Astrocyte (in vitro differentiated cells and primary cell): ENCODE measurements at regions not wholly inside any gene's neighbourhood (a gene's known extent, or its start where the extent isn't known, plus 50 kb on each side); places are given as distances from the start of the nearest gene placed in this dataset.

ENCODE experiments used
- EZH2 ChIP-seq: IDR thresholded peaks from 2 replicates; pipeline ENCODE4 v1.6.1; 2012; ENCODE audit warnings: mild to moderate bottlenecking, low read length, inconsistent platforms; ENCODE audit not compliant: insufficient read depth
- TF ChIP-seq, protein P1 (sequence below): IDR thresholded peaks from 2 replicates; pipeline ENCODE4 v1.5.1; 2011; ENCODE audit warnings: low read depth, mild to moderate bottlenecking, inconsistent platforms, low read length, moderate library complexity; ENCODE audit not compliant: insufficient read depth

DNA sequence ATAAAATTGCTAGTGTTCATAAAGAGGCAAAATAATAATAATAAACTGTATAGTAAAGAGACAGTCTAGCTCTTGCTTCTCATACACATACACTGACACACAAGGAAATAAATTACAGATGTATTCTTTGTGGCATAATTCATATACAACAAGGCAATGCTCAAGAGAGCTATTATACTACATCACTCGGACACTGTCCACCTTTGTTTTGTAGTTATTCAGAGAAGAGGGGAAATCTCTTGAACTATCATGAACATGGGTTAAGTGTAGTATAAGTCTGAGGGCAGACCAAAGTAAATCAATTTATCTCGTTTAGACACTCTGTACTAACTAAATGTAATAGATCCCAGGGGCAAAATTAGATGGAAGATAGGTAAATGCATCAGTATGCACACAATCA lies 72.7 kb upstream of the PHIP start:
- TF ChIP-seq, protein P1, sequence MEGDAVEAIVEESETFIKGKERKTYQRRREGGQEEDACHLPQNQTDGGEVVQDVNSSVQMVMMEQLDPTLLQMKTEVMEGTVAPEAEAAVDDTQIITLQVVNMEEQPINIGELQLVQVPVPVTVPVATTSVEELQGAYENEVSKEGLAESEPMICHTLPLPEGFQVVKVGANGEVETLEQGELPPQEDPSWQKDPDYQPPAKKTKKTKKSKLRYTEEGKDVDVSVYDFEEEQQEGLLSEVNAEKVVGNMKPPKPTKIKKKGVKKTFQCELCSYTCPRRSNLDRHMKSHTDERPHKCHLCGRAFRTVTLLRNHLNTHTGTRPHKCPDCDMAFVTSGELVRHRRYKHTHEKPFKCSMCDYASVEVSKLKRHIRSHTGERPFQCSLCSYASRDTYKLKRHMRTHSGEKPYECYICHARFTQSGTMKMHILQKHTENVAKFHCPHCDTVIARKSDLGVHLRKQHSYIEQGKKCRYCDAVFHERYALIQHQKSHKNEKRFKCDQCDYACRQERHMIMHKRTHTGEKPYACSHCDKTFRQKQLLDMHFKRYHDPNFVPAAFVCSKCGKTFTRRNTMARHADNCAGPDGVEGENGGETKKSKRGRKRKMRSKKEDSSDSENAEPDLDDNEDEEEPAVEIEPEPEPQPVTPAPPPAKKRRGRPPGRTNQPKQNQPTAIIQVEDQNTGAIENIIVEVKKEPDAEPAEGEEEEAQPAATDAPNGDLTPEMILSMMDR, result no peak
- no peak for TF ChIP-seq EZH2
